HepG2 (cell line): ENCODE measurements at regions not wholly inside any gene's neighbourhood (a gene's known extent, or its start where the extent isn't known, plus 50 kb on each side); places are given as distances from the start of the nearest gene placed in this dataset.

Experiments used
- ATAC-seq: fragments of 200-7000 bp; cut with Tn5 transposase; 3 replicates; pipeline ENCODE4 v1.9.1; 2020; ENCODE audit warnings: mild to moderate bottlenecking, moderate library complexity
- BruUV-seq: library from RNA; stranded (reverse); fragments of 400-500 nt; replicated peaks from 2 replicates; lab custom pipeline; 2021; lab: Mats Ljungman, UMichigan
- CTCF ChIA-PET: fragments of 300-600 bp; formaldehyde crosslinking; extraction: SDS; loops from one replicate; lab custom pipeline; 2021; ENCODE audit warnings: low total read pairs, inconsistent platforms, low intra/inter-chr PET ratio; lab: Yijun Ruan, JAX
- POLR2A ChIA-PET: fragments of 350-600 bp; sonication (Branson Sonifier 250); formaldehyde crosslinking; loops from one replicate; lab custom pipeline; 2020; ENCODE audit warnings: antibody characterized with exemption, inconsistent platforms; lab: Yijun Ruan, JAX
- DNase-seq: peaks from one replicate; pipeline ENCODE4 v3.0.0-alpha.2; 2015; ENCODE audit warnings: low spot score
- FAIRE-seq: peaks from 3 replicates; lab custom pipeline; 2011; peaks lifted over from hg19 to GRCh38; lab: Jason Lieb, UNC
- H2AFZ ChIP-seq: one replicate; pipeline ENCODE4 v1.6.1; 2011; ENCODE audit warnings: low read length, inconsistent platforms
- H3K27ac ChIP-seq: fragments of 300-600 bp; 3 replicates; pipeline ENCODE4 v1.8.0; 2011; ENCODE audit warnings: mixed run types, mild to moderate bottlenecking, mixed read lengths, low read length, inconsistent platforms; ENCODE audit not compliant: insufficient read depth; ENCODE audit errors: extremely low read length
- H3K27me3 ChIP-seq, 2 experiments: fragments of 200-600 bp in 1 of 2; 2 replicates in 1 of 2; 3 replicates in 1 of 2; pipeline versions ENCODE4 v1.6.0 to v1.8.0; 2011; ENCODE audit warnings: low read length in 2 of 2, mild to moderate bottlenecking in 2 of 2, moderate library complexity in 2 of 2, inconsistent platforms in 1 of 2; ENCODE audit not compliant: insufficient read depth in 2 of 2, control insufficient read depth in 1 of 2
- H3K36me3 ChIP-seq, 2 experiments: fragments of 200-600 bp in 1 of 2; replicated peaks in 1 of 2; 2 replicates in 1 of 2; 3 replicates in 1 of 2; pipeline versions ENCODE4 v1.5.1 to v1.8.0; 2011; ENCODE audit warnings: low read length in 2 of 2, inconsistent platforms in 1 of 2; ENCODE audit not compliant: insufficient read depth in 2 of 2, control insufficient read depth in 1 of 2
- H3K4me1 ChIP-seq: 2 replicates; pipeline ENCODE4 v1.5.1; 2012; ENCODE audit warnings: low read length, inconsistent platforms; ENCODE audit not compliant: insufficient read depth
- H3K4me2 ChIP-seq: 2 replicates; pipeline ENCODE4 v1.6.0; 2011; ENCODE audit warnings: low read depth, low read length, inconsistent platforms
- H3K4me3 ChIP-seq, 3 experiments: fragments of 200-600 bp in 1 of 3; sonication (generic), shearing (Covaris generic) in 1 of 3; replicated peaks in 1 of 3; 2 replicates each; pipeline ENCODE4 v1.5.1; 2011 to 2016; ENCODE audit warnings: low read length in 3 of 3, inconsistent platforms in 2 of 3, low read depth in 2 of 3, mild to moderate bottlenecking in 2 of 3, control low read depth in 1 of 3, mixed read lengths in 1 of 3; ENCODE audit not compliant: insufficient read depth in 1 of 3
- H3K79me2 ChIP-seq: one replicate; pipeline ENCODE4 v1.6.1; 2011; ENCODE audit warnings: low read length, inconsistent platforms; ENCODE audit not compliant: insufficient read depth
- H3K9ac ChIP-seq: 2 replicates; pipeline ENCODE4 v1.6.0; 2011; ENCODE audit warnings: mild to moderate bottlenecking, low read depth, low read length, inconsistent platforms; ENCODE audit not compliant: insufficient read depth
- H3K9me3 ChIP-seq: 2 replicates; pipeline ENCODE4 v1.5.1; 2012; ENCODE audit warnings: mild to moderate bottlenecking, low read length
- H4K20me1 ChIP-seq: 2 replicates; pipeline ENCODE4 v1.6.0; 2011; ENCODE audit warnings: inconsistent platforms, mild to moderate bottlenecking, low read length, moderate library complexity; ENCODE audit not compliant: insufficient read depth
- ATF6 ChIP-seq: sonication (generic); formaldehyde crosslinking; conservative IDR thresholded peaks from 2 replicates; pipeline ENCODE4 v1.4.0; 2020; ENCODE audit warnings: missing genetic modification reagents
- KAT2B ChIP-seq: fragments of 150-350 bp; IDR thresholded peaks from 2 replicates; pipeline ENCODE4 v1.6.1; 2014; ENCODE audit warnings: low read depth, low read length, borderline replicate concordance
- NCOA1 ChIP-seq: sonication (generic); formaldehyde crosslinking; IDR thresholded peaks from 2 replicates; pipeline ENCODE4 v1.9.0; 2021; ENCODE audit warnings: missing genetic modification reagents
- PTBP1 ChIP-seq: fragments of 200-400 bp; formaldehyde crosslinking; IDR thresholded peaks from 2 replicates; pipeline ENCODE4 v1.6.1; 2018; ENCODE audit warnings: low read length, low read depth; ENCODE audit not compliant: poor library complexity, severe bottlenecking
- TARDBP ChIP-seq: sonication (generic); formaldehyde crosslinking; IDR thresholded peaks from 2 replicates; pipeline ENCODE4 v1.8.0; 2022; ENCODE audit warnings: mild to moderate bottlenecking, missing genetic modification reagents
- ZFP36 ChIP-seq: fragments of 150-350 bp; IDR thresholded peaks from 2 replicates; pipeline ENCODE4 v1.6.1; 2018; ENCODE audit warnings: borderline replicate concordance, low read length, low read depth; ENCODE audit not compliant: partially characterized antibody
- ZNF644 ChIP-seq: IDR thresholded peaks from 2 replicates; pipeline ENCODE4 v1.6.1; 2016; ENCODE audit warnings: low read depth
- ZNF740 ChIP-seq: sonication (generic); formaldehyde crosslinking; IDR thresholded peaks from 2 replicates; pipeline ENCODE4 v1.4.0; 2020; ENCODE audit warnings: missing genetic modification reagents
- ZNF883 ChIP-seq: sonication (generic); formaldehyde crosslinking; IDR thresholded peaks from 2 replicates; pipeline ENCODE4 v1.5.1; 2020; ENCODE audit warnings: mild to moderate bottlenecking, missing genetic modification reagents; ENCODE audit errors: not compliant biosample characterization
- WGBS: methylation state at CpG from one replicate; pipeline ENCODE4 v1.1.6; 2017; ENCODE audit warnings: low lambda C conversion rate; 5-methylcytosine and 5-hydroxymethylcytosine counted together
- in situ Hi-C: cut with HindIII; loops from 2 replicates; pipeline ENCODE4 v1.10.0; 2017; ENCODE audit warnings: low pct_unique_long_range_greater_than_20kb; ENCODE audit not compliant: extremely low pct_ligation_motif_present
- intact Hi-C: fragments of 100-400 bp; cut with micrococcal nuclease; formaldehyde crosslinking; loops from one replicate; pipeline ENCODE4 v1.10.0; 2022; ENCODE audit not compliant: unreplicated experiment
- TF ChIP-seq, protein P1 (sequence below): sonication (generic); formaldehyde crosslinking; IDR thresholded peaks from 2 replicates; pipeline ENCODE4 v1.4.0; 2020; ENCODE audit warnings: mild to moderate bottlenecking, missing genetic modification reagents

GRCh38 chr2:180524499-180524898 lies 455.9 kb upstream of the UBE2E3 start:
- CTCF ChIA-PET = no interaction called here
- DNase-seq (no peak), FAIRE-seq (no peak), ATAC-seq (no peak)
- no peaks in the 10 kb centered on the region for H3K36me3 ChIP-seq
- POLR2A ChIA-PET = no interaction called here
- H3K4me3 ChIP-seq = no peak overlapping the region
- H3K4me2 ChIP-seq = no peak overlapping the region
- no peaks in the 10 kb centered on the region for H3K9me3 ChIP-seq
- in situ Hi-C loops (no loop called here), intact Hi-C loops (no loop called here)
- H3K9ac ChIP-seq = no peak overlapping the region
- H3K27me3 ChIP-seq = no peaks in the 10 kb centered on the region
- BruUV-seq = no TSS peak
- no peak for TF ChIP-seq TARDBP (CRISPR knock-in tag)
- TF ChIP-seq ATF6 (CRISPR knock-in tag) = no peak
- no peak for TF ChIP-seq PTBP1
- TF ChIP-seq ZNF883 = no peak
- TF ChIP-seq ZNF644 = no peak
- TF ChIP-seq, protein P1, sequence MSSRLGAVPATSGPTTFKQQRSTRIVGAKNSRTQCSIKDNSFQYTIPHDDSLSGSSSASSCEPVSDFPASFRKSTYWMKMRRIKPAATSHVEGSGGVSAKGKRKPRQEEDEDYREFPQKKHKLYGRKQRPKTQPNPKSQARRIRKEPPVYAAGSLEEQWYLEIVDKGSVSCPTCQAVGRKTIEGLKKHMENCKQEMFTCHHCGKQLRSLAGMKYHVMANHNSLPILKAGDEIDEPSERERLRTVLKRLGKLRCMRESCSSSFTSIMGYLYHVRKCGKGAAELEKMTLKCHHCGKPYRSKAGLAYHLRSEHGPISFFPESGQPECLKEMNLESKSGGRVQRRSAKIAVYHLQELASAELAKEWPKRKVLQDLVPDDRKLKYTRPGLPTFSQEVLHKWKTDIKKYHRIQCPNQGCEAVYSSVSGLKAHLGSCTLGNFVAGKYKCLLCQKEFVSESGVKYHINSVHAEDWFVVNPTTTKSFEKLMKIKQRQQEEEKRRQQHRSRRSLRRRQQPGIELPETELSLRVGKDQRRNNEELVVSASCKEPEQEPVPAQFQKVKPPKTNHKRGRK = no peak
- TF ChIP-seq KAT2B = no peak
- no peak for TF ChIP-seq ZFP36
- TF ChIP-seq ZNF740 (CRISPR knock-in tag) = no peak
- no peak for TF ChIP-seq NCOA1 (CRISPR knock-in tag)
- H2AFZ ChIP-seq = no peak overlapping the region
- no peaks in the 10 kb centered on the region for H3K79me2 ChIP-seq
- WGBS = 13% methylated on average over 2 of the region's 2 CpGs
- no peak overlapping the region for H3K27ac ChIP-seq
- no peaks in the 10 kb centered on the region for H4K20me1 ChIP-seq
- H3K4me1 ChIP-seq = no peaks in the 10 kb centered on the region
